PC-3 (cell line): ENCODE measurements at regions not wholly inside any gene's neighbourhood (a gene's known extent, or its start where the extent isn't known, plus 50 kb on each side); places are given as distances from the start of the nearest gene placed in this dataset.
A peak's percentile ranks its signal among the peaks of the same experiment; 100 is the strongest.

Source experiments
- ATAC-seq: fragments of 200-7000 bp; cut with Tn5 transposase; 2 replicates; pipeline ENCODE4 v1.9.1; 2020; ENCODE audit warnings: mild to moderate bottlenecking, moderate library complexity
- BruUV-seq: library from RNA; stranded (reverse); fragments of 400-500 nt; replicated peaks from 2 replicates; lab custom pipeline; 2021; lab: Mats Ljungman, UMichigan
- CTCF ChIA-PET: fragments of 300-600 bp; sonication (Branson Sonifier 250); formaldehyde crosslinking; loops from one replicate; lab custom pipeline; 2022; ENCODE audit warnings: antibody characterized with exemption; lab: Charles Lee
- POLR2A ChIA-PET: fragments of 300-600 bp; sonication (Branson Sonifier 250); formaldehyde crosslinking; loops from one replicate; lab custom pipeline; 2022; ENCODE audit warnings: antibody characterized with exemption; ENCODE audit not compliant: unreplicated experiment; lab: Charles Lee
- DNase-seq: peaks from one replicate; pipeline ENCODE4 v3.0.0-alpha.2; 2015
- H2AFZ ChIP-seq: fragments of 300-600 bp; sonication (generic); 2 replicates; pipeline ENCODE4 v1.6.0; 2016; ENCODE audit warnings: antibody characterized with exemption, low read length
- H3F3A ChIP-seq: fragments of 300-600 bp; sonication (generic); one replicate; pipeline ENCODE4 v1.6.0; 2017; ENCODE audit warnings: antibody characterized with exemption, low read length, control low read depth, mild to moderate bottlenecking; ENCODE audit not compliant: unreplicated experiment
- H3K27ac ChIP-seq: fragments of 300-600 bp; sonication (generic); 2 replicates; pipeline ENCODE4 v1.5.1; 2016; ENCODE audit warnings: mild to moderate bottlenecking, low read length
- H3K27me3 ChIP-seq: fragments of 300-600 bp; sonication (generic); 2 replicates; pipeline ENCODE4 v1.6.1; 2016; ENCODE audit warnings: low read length, mixed read lengths
- H3K36me3 ChIP-seq: fragments of 300-600 bp; sonication (generic); 2 replicates; pipeline ENCODE4 v1.6.1; 2016; ENCODE audit warnings: low read depth, mixed run types, low read length, mixed read lengths
- H3K4me1 ChIP-seq: fragments of 300-600 bp; sonication (generic); 2 replicates; pipeline ENCODE4 v1.5.1; 2016; ENCODE audit warnings: low read length; ENCODE audit not compliant: insufficient read depth
- H3K4me2 ChIP-seq: fragments of 300-600 bp; sonication (generic); 2 replicates; pipeline ENCODE4 v1.6.0; 2016; ENCODE audit warnings: low read length
- H3K4me3 ChIP-seq: fragments of 300-600 bp; sonication (generic); 2 replicates; pipeline ENCODE4 v1.5.1; 2016; ENCODE audit warnings: mild to moderate bottlenecking, low read length, mixed read lengths
- H3K79me2 ChIP-seq: fragments of 300-600 bp; sonication (generic); 2 replicates; pipeline ENCODE4 v1.6.1; 2017; ENCODE audit warnings: low read length, mixed read lengths
- H3K9ac ChIP-seq: fragments of 300-600 bp; sonication (generic); 2 replicates; pipeline ENCODE4 v1.6.0; 2016; ENCODE audit warnings: mild to moderate bottlenecking, low read length
- H3K9me2 ChIP-seq: fragments of 300-600 bp; sonication (generic); replicated peaks from 2 replicates; pipeline ENCODE4 v1.6.1; 2016; ENCODE audit warnings: mixed run types, low read length, mixed read lengths
- H3K9me3 ChIP-seq: fragments of 300-600 bp; sonication (generic); 2 replicates; pipeline ENCODE4 v1.6.1; 2016; ENCODE audit warnings: low read length, mixed read lengths
- H4K20me1 ChIP-seq: fragments of 300-600 bp; sonication (generic); 2 replicates; pipeline ENCODE4 v1.6.1; 2016; ENCODE audit warnings: low read length, mixed read lengths
- EZH2 ChIP-seq: fragments of 300-600 bp; sonication (generic); IDR thresholded peaks from one replicate; pipeline ENCODE4 v1.6.1; 2017; ENCODE audit warnings: antibody characterized with exemption, mild to moderate bottlenecking, low read length; ENCODE audit not compliant: unreplicated experiment
- EZH2phosphoT487 ChIP-seq: fragments of 300-600 bp; sonication (generic); IDR thresholded peaks from 2 replicates; pipeline ENCODE4 v1.6.1; 2018; ENCODE audit warnings: mild to moderate bottlenecking, antibody characterized with exemption, low read length, borderline replicate concordance
- intact Hi-C: fragments of 100-400 bp; cut with micrococcal nuclease; formaldehyde crosslinking; loops from 2 replicates; pipeline ENCODE4 v1.9.0; 2023
- TF ChIP-seq, protein P1 (sequence below): fragments of 300-600 bp; sonication (generic); conservative IDR thresholded peaks from 2 replicates; pipeline ENCODE4 v1.5.1; 2017; ENCODE audit warnings: antibody characterized with exemption, low read depth, mild to moderate bottlenecking, low read length

DNA sequence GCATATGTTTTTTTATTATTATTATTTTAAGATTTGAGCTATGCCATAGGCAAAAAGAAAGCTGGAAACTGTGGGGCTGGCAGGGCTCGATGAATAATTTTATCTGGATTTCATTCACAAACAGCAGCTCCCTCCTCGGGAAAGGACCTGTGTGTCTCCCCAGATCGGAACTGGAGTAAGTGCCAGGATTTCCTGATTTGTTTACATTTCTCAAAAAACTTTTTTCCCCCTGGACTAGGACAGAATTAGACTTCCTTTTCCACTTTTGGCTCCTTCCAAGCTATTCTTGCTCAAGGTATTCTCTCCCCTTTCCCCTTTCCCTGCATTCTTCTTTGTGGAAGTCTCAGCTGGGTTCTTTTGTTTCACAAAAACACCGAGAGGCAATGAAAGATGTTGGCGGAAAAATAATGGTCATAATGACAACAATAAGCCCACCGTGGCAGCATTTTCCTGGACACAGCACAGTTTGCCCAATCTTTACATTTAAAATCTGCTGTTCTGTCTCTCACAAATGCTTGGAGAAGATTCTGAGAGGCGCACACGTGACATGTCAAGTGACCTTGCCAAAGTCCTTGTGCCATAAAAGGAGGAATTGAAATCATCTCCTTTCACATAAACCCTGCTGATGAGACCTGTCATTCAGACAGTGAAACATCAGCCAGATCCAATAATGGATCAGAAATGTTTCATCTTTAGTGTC, 85.8 kb upstream of the PREP start:
- BruUV-seq, result no TSS peak
- no peak overlapping the region for H3K27ac ChIP-seq

DNA sequence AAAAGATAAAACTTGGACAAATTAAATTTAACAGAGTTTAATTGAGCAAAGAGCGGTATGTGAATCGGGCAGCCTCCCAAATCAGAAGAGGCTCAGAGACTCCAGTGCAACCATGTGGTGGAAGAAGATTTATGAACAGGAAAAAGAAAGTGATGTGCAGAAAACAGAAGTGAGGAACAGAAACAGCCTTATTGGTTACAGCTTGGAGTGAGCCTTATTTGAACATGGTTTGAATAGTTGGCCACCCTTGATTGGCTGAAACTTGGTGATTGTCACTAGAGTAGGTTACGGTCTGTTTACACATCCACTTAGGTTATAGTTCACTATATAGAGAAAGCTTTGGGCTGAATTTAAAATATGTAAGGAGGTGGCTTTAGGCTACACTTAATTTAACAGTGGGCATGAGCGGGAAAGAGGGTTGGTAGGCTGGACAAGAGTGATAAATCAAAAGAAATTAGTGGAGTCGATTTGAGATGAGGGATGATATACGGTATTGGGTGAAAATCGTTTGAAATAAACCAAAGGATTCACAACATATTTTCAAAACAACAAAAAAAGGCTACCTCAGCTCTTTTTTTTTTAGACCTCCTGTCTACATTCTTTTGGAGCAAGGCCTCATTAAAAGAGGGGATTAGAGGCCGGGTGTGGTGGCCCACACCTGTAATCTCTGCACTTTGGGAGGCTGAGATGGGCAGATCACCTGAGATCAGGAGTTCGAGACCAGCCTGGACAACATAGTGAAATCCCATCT, 84.3 kb upstream of the PREP start:
- no peak for TF ChIP-seq EZH2
- TF ChIP-seq, protein P1, sequence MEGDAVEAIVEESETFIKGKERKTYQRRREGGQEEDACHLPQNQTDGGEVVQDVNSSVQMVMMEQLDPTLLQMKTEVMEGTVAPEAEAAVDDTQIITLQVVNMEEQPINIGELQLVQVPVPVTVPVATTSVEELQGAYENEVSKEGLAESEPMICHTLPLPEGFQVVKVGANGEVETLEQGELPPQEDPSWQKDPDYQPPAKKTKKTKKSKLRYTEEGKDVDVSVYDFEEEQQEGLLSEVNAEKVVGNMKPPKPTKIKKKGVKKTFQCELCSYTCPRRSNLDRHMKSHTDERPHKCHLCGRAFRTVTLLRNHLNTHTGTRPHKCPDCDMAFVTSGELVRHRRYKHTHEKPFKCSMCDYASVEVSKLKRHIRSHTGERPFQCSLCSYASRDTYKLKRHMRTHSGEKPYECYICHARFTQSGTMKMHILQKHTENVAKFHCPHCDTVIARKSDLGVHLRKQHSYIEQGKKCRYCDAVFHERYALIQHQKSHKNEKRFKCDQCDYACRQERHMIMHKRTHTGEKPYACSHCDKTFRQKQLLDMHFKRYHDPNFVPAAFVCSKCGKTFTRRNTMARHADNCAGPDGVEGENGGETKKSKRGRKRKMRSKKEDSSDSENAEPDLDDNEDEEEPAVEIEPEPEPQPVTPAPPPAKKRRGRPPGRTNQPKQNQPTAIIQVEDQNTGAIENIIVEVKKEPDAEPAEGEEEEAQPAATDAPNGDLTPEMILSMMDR, result no peak
- TF ChIP-seq EZH2phosphoT487, result no peak
- H3K4me3 ChIP-seq, result no peak overlapping the region
- POLR2A ChIA-PET, result no interaction called here
- no peaks in the 10 kb centered on the region for H3K9me3 ChIP-seq
- no peak for ATAC-seq
- no peaks in the 10 kb centered on the region for H3K36me3 ChIP-seq
- intact Hi-C loops, result no loop called here
- H2AFZ ChIP-seq, result no peak overlapping the region
- no peaks in the 10 kb centered on the region for H3K79me2 ChIP-seq
- no peaks in the 10 kb centered on the region for H3K27me3 ChIP-seq
- H3K4me2 ChIP-seq, result no peak overlapping the region
- no peak for DNase-seq
- H4K20me1 ChIP-seq, result no peaks in the 10 kb centered on the region
- no TSS peak for BruUV-seq
- H3K27ac ChIP-seq, result no peak overlapping the region
- no peaks in the 10 kb centered on the region for H3F3A ChIP-seq
- CTCF ChIA-PET, result interaction anchor here (0.5 kb wide), 1 partner anchor 1453 kb away, joined by 9 read pairs; no protein-coding TSS in a partner anchor
- H3K9me2 ChIP-seq, result no peaks in the 10 kb centered on the region
- H3K9ac ChIP-seq, result no peak overlapping the region
- peaks cover 24% of the 10 kb centered on the region for H3K4me1 ChIP-seq

More for the DNA sequence above, 85.8 kb upstream of the PREP start:
- H3K9ac ChIP-seq, result no peak overlapping the region
- DNase-seq (no peak), ATAC-seq (no peak)
- ChIA-PET CTCF (interaction anchor here (0.7 kb wide), 1 partner anchor 605 kb away, joined by 3 read pairs; no protein-coding TSS in a partner anchor), POLR2A (no interaction called here)
- no peaks in the 10 kb centered on the region for H3K9me2 ChIP-seq
- H3K4me2 ChIP-seq, result no peak overlapping the region
- H3K36me3 ChIP-seq, result no peaks in the 10 kb centered on the region
- no peaks in the 10 kb centered on the region for H3K79me2 ChIP-seq
- peaks cover 15% of the 10 kb centered on the region for H3K4me1 ChIP-seq
- no peak overlapping the region for H2AFZ ChIP-seq
- H4K20me1 ChIP-seq, result no peaks in the 10 kb centered on the region
- no peaks in the 10 kb centered on the region for H3K27me3 ChIP-seq
- no peaks in the 10 kb centered on the region for H3F3A ChIP-seq
- no peaks in the 10 kb centered on the region for H3K9me3 ChIP-seq
- no peak overlapping the region for H3K4me3 ChIP-seq
- TF ChIP-seq EZH2phosphoT487, result no peak
- TF ChIP-seq, protein P1, result no peak
- no peak for TF ChIP-seq EZH2
- intact Hi-C loops, result no loop called here

DNA sequence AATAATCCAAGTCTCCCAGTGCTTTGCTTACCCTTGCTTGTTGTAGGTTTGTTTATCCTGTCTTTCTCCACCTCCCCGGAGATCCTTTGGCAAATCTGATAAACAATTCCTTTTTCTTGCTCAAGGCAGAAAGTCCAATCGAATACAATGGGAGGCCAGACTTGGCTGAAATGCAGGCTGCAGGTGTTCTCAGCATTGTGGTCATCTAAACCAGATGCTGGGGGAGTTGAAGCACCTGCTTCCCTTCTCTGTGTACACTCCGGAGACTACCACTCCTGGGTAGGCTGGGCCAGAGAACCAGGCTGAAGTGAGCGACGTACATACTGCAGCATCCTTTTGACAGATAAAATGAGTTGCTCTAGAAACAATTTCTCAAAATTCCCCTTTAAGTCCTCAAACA, 82.6 kb upstream of the PREP start:
- H3K9me2 ChIP-seq, result no peaks in the 10 kb centered on the region
- CTCF ChIA-PET, result no interaction called here
- H4K20me1 ChIP-seq, result no peaks in the 10 kb centered on the region
- H3K4me2 ChIP-seq, result no peak overlapping the region
- H3K9ac ChIP-seq, result no peak overlapping the region
- BruUV-seq, result no TSS peak
- DNase-seq (no peak), ATAC-seq (no peak)
- no peak overlapping the region for H3K4me3 ChIP-seq
- H3K36me3 ChIP-seq, result no peaks in the 10 kb centered on the region
- no peaks in the 10 kb centered on the region for H3K9me3 ChIP-seq
- POLR2A ChIA-PET, result no interaction called here
- intact Hi-C loops, result loop anchor here (2.0 kb wide), 2 partner anchors 737 to 815 kb away; no protein-coding TSS in a partner anchor
- TF ChIP-seq EZH2phosphoT487, result no peak
- TF ChIP-seq, protein P1, result no peak
- no peak for TF ChIP-seq EZH2
- H3K27me3 ChIP-seq, result no peaks in the 10 kb centered on the region
- no peaks in the 10 kb centered on the region for H3F3A ChIP-seq
- H2AFZ ChIP-seq, result peak overlapping the region; percentile 16; the same call in 1 of the 2 replicates
- H3K4me1 ChIP-seq, result peaks cover 24% of the 10 kb centered on the region
- no peaks in the 10 kb centered on the region for H3K79me2 ChIP-seq
- no peak overlapping the region for H3K27ac ChIP-seq
